ENCODE measurements at regions not wholly inside any gene's neighbourhood (a gene's known extent, or its start where the extent isn't known, plus 50 kb on each side); places are given as distances from the start of the nearest gene placed in this dataset.

DNA sequence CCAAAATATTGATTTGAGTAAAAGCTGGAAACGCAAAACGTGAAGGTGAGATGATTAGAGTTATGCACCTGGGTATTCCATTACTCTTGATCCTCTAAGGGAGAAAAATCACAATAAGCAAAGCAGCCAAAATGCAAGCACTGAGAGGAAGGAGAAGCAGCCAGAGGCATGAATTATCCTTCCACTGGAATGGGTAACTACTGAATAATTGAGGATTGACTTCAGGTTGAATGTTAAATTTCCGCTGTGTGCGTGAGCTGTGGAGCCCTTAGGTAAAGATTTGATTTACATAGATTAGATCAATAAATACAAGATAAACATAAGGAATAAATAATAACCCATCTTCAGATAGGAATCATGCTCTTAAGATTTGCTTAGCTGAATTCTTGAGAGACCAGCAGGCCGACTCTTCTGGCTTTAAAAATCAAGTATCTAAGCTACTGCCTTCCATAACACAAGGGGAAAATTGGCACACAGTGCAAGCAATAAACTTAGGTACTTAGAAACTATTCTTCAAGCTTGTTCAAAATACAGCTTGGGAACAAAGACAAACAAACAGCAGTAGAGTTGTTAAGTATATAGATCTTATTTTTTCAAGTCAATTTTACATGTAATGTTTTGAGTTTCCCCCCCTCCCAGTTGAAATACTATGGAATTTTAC lies 1459.5 kb downstream of the ZPLD1 start:
- H4K5ac ChIP-seq (ENCODE audit: insufficient read length, low read depth, low read length), result no peak overlapping the region
- no peaks in the 10 kb centered on the region for H3K27me3 ChIP-seq (replicated peaks in 1 of 4; ENCODE audit: control insufficient read depth in 3 of 4, extremely low read depth in 1 of 4, insufficient read depth in 3 of 4, low read length in 3 of 4)
- no peak overlapping the region for H4K91ac ChIP-seq (replicated peaks; ENCODE audit: insufficient read length, low read length)
- no peak overlapping the region for H3K56ac ChIP-seq (replicated peaks; ENCODE audit: insufficient read length, low read depth, low read length)
- no peaks in the 10 kb centered on the region for H3K23me2 ChIP-seq (ENCODE audit: low read depth, low read length)
- no peak overlapping the region for H2AK5ac ChIP-seq (ENCODE audit: low read depth, low read length)
- H3K18ac ChIP-seq (ENCODE audit: extremely low read depth, low read length), result no peak overlapping the region
- H2BK20ac ChIP-seq (ENCODE audit: low read length), result no peak overlapping the region
- no peak overlapping the region for H3K9ac ChIP-seq (replicated peaks in 1 of 4; ENCODE audit: extremely low read depth in 1 of 4, low read depth in 3 of 4, low read length in 3 of 4)
- H3K79me1 ChIP-seq (ENCODE audit: low read depth, low read length), result no peaks in the 10 kb centered on the region
- H3K4me1 ChIP-seq (replicated peaks in 1 of 4; ENCODE audit: control insufficient read depth in 3 of 4, insufficient read depth in 4 of 4, low read length in 3 of 4), result no peaks in the 10 kb centered on the region
- FAIRE-seq (no peak), DNase-seq (ENCODE audit: low read depth in 1 of 2, low spot score in 2 of 2) (no peak)
- no peak overlapping the region for H3K27ac ChIP-seq (ENCODE audit: low read depth, low read length)
- no peak overlapping the region for H3K14ac ChIP-seq (ENCODE audit: insufficient read length)
- no peak overlapping the region for H3K23ac ChIP-seq (ENCODE audit: insufficient read length)
- no peak overlapping the region for H2BK120ac ChIP-seq (replicated peaks; ENCODE audit: low read depth, low read length)
- no peaks in the 10 kb centered on the region for H4K20me1 ChIP-seq (replicated peaks in 1 of 2; ENCODE audit: control insufficient read depth in 1 of 2, insufficient read depth in 2 of 2, low read length in 2 of 2)
- H3K9me3 ChIP-seq (ENCODE audit: insufficient read depth in 2 of 2, low read depth in 1 of 2, low read length in 1 of 2), result no peaks in the 10 kb centered on the region
- no peaks in the 10 kb centered on the region for H3K79me2 ChIP-seq (ENCODE audit: control insufficient read depth in 1 of 2, insufficient read depth in 2 of 2, low read length in 2 of 2)
- H3K4me3 ChIP-seq (ENCODE audit: extremely low read depth in 1 of 4, insufficient read depth in 2 of 4, low read depth in 3 of 4, low read length in 4 of 4), result no peak overlapping the region
- CTCF ChIA-PET (ENCODE audit: partially characterized antibody), result no interaction called here
- no peak overlapping the region for H4K8ac ChIP-seq (ENCODE audit: extremely low read depth, insufficient read depth, low read length)
- H2AFZ ChIP-seq (ENCODE audit: low read length), result no peak overlapping the region
- WGBS, 2 experiments (ENCODE audit: extremely low coverage in 1 of 2, insufficient coverage in 1 of 2, insufficient read length in 1 of 2, insufficient replicate concordance in 2 of 2, low coverage in 1 of 2, low lambda C conversion rate in 2 of 2, missing lambda C conversion rate in 1 of 2), result 91% methylated on average over 5 of the region's 5 CpGs; no CpG with 5 or more reads in 1 of the 2 experiments
- no peak overlapping the region for H3K4me2 ChIP-seq (ENCODE audit: insufficient read depth in 1 of 2, low read depth in 2 of 2, low read length in 2 of 2)
- H2BK12ac ChIP-seq (ENCODE audit: low read depth, low read length), result no peak overlapping the region
- H2BK15ac ChIP-seq (ENCODE audit: low read length), result no peak overlapping the region
- POLR2A ChIA-PET (ENCODE audit: partially characterized antibody), result no interaction called here
- no peak overlapping the region for H3K4ac ChIP-seq (replicated peaks; ENCODE audit: insufficient read length, low read depth, low read length)
- no peak overlapping the region for H2BK5ac ChIP-seq (ENCODE audit: low read depth, low read length)
- H3K36me3 ChIP-seq (ENCODE audit: control insufficient read depth in 2 of 4, insufficient read depth in 4 of 4, low read length in 3 of 4), result no peaks in the 10 kb centered on the region
- TF ChIP-seq TAF1 (IDR thresholded peaks at IDR 0.05; ENCODE audit: low read depth, low read length), result no peak
